ENCODE measurements at regions not wholly inside any gene's neighbourhood (a gene's known extent, or its start where the extent isn't known, plus 50 kb on each side); places are given as distances from the start of the nearest gene placed in this dataset.

GRCh38 chr7:81414411-81414810 lies 355.4 kb downstream of the HGF start:
- TF ChIP-seq EZH2phosphoT487 (IDR thresholded peaks at IDR 0.05; ENCODE audit: insufficient read depth, low read depth) (no peak), EZH2 (IDR thresholded peaks at IDR 0.05; ENCODE audit: insufficient read depth, poor library complexity, severe bottlenecking) (no peak)
